ENCODE measurements at regions not wholly inside any gene's neighbourhood (a gene's known extent, or its start where the extent isn't known, plus 50 kb on each side); places are given as distances from the start of the nearest gene placed in this dataset.

- Histone ChIP-seq H3F3A (replicated peaks; ENCODE audit: low read depth) (no peaks in the 10 kb centered on the region), H3K27ac (ENCODE audit: low read depth) (no peak overlapping the region), H3K79me2 (replicated peaks; ENCODE audit: insufficient read depth) (0 out of 2 replicates have a peak, but pooled peaks cover 4% of the 10 kb centered on the region), H4K20me1 (replicated peaks; ENCODE audit: insufficient read depth) (no peaks in the 10 kb centered on the region), H3K27me3 (ENCODE audit: insufficient read depth) (no peaks in the 10 kb centered on the region), H3K36me3 (ENCODE audit: insufficient read depth) (no peaks in the 10 kb centered on the region), H3K9me2 (ENCODE audit: insufficient read depth) (peaks cover 6% of the 10 kb centered on the region; the same call in 1 of the 2 replicates), H3K4me3 (no peak overlapping the region), H3K4me2 (no peak overlapping the region), H2AFZ (no peak overlapping the region), H3K4me1 (ENCODE audit: insufficient read depth) (peaks cover 19% of the 10 kb centered on the region)
- Mint-ChIP-seq H3K4me3 (no peak overlapping the region), H3K36me3 (ENCODE audit: low read depth) (no peaks in the 10 kb centered on the region), H3K27me3 (ENCODE audit: insufficient read depth, low read depth, poor library complexity) (no peaks in the 10 kb centered on the region), H3K9me3 (no peaks in the 10 kb centered on the region), H3K27ac (no peak overlapping the region), H3K4me1 (peaks cover 33% of the 10 kb centered on the region)
- TF ChIP-seq ZNF114 (CRISPR knock-in tag; IDR thresholded peaks at IDR 0.05) (no peak), CREB1 (CRISPR knock-in tag; IDR thresholded peaks at IDR 0.05; ENCODE audit: low read depth) (no peak), REST (IDR thresholded peaks at IDR 0.05; ENCODE audit: unreplicated experiment) (no peak), POLR2AphosphoS5 (IDR thresholded peaks at IDR 0.05; ENCODE audit: low read depth) (no peak), STAT1 (IDR thresholded peaks at IDR 0.05; ENCODE audit: unreplicated experiment) (no peak), EZH2phosphoT487 (IDR thresholded peaks at IDR 0.05; ENCODE audit: unreplicated experiment) (no peak), ZNF331 (CRISPR knock-in tag; IDR thresholded peaks at IDR 0.05; ENCODE audit: low read depth) (no peak), ETS1 (IDR thresholded peaks at IDR 0.05) (no peak), EZH2 (IDR thresholded peaks at IDR 0.05; ENCODE audit: low read depth, unreplicated experiment) (no peak), CTCF (conservative IDR thresholded peaks at IDR 0.05; ENCODE audit: low read depth in 2 of 2) (no peak), JUNB (IDR thresholded peaks at IDR 0.05; ENCODE audit: unreplicated experiment) (no peak), ZNF462 (CRISPR knock-in tag; IDR thresholded peaks at IDR 0.05) (no peak), NANOG (IDR thresholded peaks at IDR 0.05; ENCODE audit: borderline replicate concordance) (no peak)
- DNase-seq (ENCODE audit: low spot score) (no peak), ATAC-seq (no peak)
These were observed 168.5 kb upstream of the TBC1D5 start for GRCh38 chr3:17910922-17911321.
